B cell (primary cell): ENCODE measurements at regions not wholly inside any gene's neighbourhood (a gene's known extent, or its start where the extent isn't known, plus 50 kb on each side); places are given as distances from the start of the nearest gene placed in this dataset.

Source experiments
- EZH2 ChIP-seq: IDR thresholded peaks from 2 replicates; pipeline ENCODE4 v1.6.1; 2012; ENCODE audit warnings: borderline replicate concordance, low read depth, mild to moderate bottlenecking, moderate library complexity, low read length; ENCODE audit not compliant: insufficient read depth, poor library complexity, severe bottlenecking
- TF ChIP-seq, protein P1 (sequence below): fragments of 200-600 bp; IDR thresholded peaks from one replicate; pipeline ENCODE4 v1.8.0; 2022; ENCODE audit warnings: antibody characterized with exemption, mild to moderate bottlenecking

DNA sequence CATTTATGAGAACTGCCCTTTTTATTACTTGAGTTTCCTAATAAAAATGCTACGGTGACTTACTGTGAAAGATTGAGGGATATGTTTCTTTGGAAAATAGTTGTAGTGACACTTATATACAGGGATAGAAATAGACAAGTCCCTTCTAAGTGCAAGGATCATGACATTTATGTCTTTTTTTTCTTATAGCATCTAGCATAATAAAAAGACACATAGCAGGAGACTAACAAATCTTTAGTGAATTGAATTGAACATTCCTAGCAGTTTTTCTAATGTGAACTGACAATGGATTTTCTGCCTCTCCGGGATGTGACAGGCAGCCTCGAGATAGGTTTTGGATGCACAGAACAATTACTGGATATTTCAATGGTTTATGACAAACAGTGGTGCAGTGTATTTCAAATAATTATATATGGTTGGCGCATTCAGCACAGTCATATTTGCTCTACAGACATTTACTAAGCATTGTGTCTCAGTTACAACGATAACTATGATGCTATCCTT is 562.8 kb downstream of the ADCYAP1 start:
- TF ChIP-seq EZH2 = no peak
- TF ChIP-seq, protein P1, sequence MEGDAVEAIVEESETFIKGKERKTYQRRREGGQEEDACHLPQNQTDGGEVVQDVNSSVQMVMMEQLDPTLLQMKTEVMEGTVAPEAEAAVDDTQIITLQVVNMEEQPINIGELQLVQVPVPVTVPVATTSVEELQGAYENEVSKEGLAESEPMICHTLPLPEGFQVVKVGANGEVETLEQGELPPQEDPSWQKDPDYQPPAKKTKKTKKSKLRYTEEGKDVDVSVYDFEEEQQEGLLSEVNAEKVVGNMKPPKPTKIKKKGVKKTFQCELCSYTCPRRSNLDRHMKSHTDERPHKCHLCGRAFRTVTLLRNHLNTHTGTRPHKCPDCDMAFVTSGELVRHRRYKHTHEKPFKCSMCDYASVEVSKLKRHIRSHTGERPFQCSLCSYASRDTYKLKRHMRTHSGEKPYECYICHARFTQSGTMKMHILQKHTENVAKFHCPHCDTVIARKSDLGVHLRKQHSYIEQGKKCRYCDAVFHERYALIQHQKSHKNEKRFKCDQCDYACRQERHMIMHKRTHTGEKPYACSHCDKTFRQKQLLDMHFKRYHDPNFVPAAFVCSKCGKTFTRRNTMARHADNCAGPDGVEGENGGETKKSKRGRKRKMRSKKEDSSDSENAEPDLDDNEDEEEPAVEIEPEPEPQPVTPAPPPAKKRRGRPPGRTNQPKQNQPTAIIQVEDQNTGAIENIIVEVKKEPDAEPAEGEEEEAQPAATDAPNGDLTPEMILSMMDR = no peak
